GM04504 (cell line): ENCODE measurements at regions not wholly inside any gene's neighbourhood (a gene's known extent, or its start where the extent isn't known, plus 50 kb on each side); places are given as distances from the start of the nearest gene placed in this dataset.
"Not testable (repeated sequence)": the region's sequence is repeated elsewhere in the genome, so short reads cannot be mapped to it uniquely, and the experiment has no call there.

Source experiments
- DNase-seq: peaks from one replicate; pipeline ENCODE4 v3.0.0-alpha.2; 2012; ENCODE audit warnings: low read depth

- no peak for DNase-seq
Observed at GRCh38 chr13:62829486-62829885, 1413.8 kb upstream of the PCDH20 start.

DNA sequence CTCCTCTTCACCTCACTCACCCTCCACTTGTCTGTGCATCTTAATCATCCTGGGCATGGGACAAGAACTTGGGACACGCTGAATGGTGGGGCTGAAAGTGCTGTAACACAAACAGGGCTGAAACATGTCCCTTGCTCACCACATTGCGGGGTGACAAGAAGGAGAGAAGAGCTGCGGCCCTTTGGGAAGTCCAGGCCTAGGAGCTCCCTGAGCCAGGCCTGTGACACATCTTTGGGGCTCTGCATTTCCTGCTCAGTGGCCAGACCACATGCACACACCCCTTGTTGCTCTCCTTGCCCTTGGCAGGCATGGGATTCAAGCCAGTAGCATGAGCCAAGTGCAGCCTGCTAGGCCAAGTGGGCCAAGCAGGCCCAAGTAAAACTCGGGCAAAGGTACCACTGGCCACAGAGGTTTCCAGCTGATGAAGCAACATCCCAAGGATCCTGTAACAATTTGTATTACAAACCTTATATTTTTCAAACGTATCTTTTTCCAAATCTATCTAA is 1384.3 kb upstream of the PCDH20 start:
- DNase-seq, result no peak

- no peak for DNase-seq
Observed at GRCh38 chr13:62799038-62799535, 1383.4 kb upstream of the PCDH20 start.

GRCh38 chr13:62793850-62794249 is 1378.2 kb upstream of the PCDH20 start:
- no peak for DNase-seq

GRCh38 chr13:62781866-62782265 is 1366.2 kb upstream of the PCDH20 start:
- no peak for DNase-seq

- DNase-seq, result no peak
Observed at GRCh38 chr13:62779161-62779560, 1363.5 kb upstream of the PCDH20 start.

GRCh38 chr13:62767473-62767872 is 1351.8 kb upstream of the PCDH20 start:
- DNase-seq, result no peak

DNA sequence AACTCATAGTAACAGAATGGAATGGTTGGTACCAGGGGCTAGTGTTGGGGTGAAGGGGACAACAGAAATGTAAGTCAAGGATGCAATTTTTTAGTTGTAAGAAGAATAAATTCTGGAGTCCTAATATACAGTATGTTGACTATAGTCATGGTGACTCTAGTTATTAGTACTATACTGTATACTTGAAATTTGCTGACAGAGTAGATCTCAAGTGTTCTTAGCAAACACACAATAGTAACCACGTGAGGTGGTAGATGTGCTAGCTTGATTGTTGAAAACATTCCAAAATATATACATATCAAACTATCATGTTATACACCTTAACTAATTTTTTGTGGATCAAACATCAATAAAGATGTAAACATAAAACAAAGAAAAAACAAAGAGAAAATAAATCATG is 1345.1 kb upstream of the PCDH20 start:
- DNase-seq, result no peak

- DNase-seq, result no peak
Observed at GRCh38 chr13:62747629-62748028, 1332.0 kb upstream of the PCDH20 start.

DNA sequence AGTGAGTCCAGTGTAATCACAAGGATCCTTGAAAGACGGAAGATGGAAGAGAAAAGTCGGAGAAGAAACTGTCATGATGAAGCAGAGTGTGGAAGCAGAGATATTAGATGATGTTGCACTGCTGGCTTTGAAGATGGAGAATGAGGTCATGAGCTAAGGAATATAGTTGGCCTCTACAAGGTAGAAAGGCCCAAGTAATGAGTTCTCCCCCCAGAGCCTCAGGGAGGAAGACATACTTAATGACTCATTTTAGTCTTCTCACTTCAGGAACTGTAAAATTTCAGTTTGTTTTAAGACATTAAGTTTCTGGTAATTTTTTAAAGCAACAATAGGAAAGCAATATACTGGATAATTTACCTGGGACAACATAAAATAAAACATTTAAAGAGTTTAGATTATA is 1331.5 kb upstream of the PCDH20 start:
- DNase-seq, result no peak

DNA sequence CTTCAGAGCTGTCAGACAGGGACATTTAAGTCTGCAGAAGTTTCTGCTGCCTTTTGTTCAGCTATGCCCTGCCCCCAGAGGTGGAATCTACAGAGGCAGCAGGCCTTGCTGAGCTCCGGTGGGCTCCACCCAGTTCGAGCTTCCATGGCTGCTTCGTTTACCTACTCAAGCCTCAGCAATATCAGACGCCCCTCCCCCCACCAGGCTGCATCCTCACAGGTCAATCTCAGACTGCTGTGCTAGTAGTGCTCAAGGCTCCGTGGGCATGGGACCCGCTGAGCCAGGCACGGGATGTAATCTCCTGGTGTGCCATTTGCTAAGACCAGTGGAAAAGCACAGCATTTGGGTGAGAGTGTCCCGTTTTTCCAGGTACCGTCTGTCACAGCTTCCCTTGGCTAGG is 1314.1 kb upstream of the PCDH20 start:
- DNase-seq, result not testable (repeated sequence)

- DNase-seq, result no peak
Observed at GRCh38 chr13:62721893-62722292, 1306.2 kb upstream of the PCDH20 start.

DNA sequence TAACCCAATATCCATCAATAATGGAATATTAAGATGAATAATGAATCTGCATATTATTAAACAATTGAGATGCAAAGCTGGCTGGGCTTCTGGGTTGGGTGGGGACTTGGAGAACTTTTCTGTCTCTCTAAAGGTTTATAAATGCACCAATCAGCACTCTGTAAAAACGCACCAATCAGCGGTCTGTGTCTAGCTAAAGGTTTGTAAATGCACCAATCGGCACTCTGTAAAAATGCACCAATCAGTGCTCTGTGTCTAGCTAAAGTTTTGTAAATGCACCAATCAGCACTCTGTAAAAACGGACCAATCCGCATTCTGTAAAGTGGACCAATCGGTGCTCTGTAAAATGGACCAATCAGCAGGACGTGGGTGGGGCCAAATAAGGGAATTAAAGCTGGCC is 1296.3 kb upstream of the PCDH20 start:
- not testable (repeated sequence) for DNase-seq

DNA sequence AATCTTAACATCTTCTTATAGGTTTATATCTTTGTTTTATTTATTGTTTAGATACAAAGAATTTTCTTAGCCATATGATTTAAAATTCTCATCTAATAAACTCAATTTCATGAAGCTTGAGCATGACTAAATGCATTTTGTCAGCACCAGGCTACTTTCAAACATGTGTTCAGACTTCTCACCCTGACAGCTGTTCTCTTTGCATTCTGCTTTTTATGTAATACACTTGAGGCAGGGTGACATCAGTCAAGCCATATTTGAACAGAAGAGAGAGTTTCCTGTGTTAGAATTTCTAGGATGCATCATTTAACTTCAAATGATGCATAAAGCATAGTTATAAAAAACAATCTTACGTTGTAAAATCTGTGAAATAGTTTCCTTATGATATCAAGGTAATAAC is 1295.1 kb upstream of the PCDH20 start:
- DNase-seq, result no peak

GRCh38 chr13:62706048-62706447 is 1290.4 kb upstream of the PCDH20 start:
- DNase-seq, result no peak

GRCh38 chr13:62704875-62705274 is 1289.2 kb upstream of the PCDH20 start:
- no peak for DNase-seq

DNA sequence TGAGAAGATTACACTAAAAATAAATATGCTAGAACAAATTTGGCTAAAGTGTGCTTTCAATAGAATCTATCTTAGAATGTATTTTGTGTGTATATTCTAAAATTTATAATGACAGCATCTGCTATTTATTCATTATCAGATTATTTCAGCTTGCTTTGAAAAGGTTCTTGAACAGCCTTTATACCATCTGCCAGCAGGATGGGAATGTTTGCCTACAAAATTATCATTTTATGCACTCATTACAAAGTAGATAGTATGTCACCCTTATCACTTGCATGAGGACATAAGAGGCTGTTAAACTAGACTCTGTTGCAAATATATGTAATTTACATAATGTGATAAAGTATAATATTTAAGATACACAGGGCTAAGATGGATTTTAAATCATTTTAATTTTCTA is 1286.9 kb upstream of the PCDH20 start:
- no peak for DNase-seq

DNA sequence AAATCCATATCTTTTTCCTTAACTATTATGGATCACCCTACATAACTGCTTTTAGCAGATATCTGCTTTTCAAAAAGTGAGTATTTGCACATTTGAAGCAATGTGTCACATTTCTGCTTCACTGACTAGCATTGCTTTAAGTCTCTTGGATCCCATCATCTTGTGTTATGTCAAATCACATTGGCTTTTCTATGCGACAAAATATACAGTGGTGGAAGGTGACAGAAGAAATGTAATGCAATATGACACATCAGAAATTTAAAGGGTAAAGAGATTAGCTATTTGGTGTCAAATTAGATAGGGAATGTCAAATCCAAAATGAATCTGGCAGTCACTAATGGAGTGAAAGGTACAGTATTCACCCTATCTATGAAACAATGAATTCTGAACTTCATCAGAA is 1282.1 kb upstream of the PCDH20 start:
- DNase-seq, result no peak

- DNase-seq, result no peak
Observed at GRCh38 chr13:62696490-62696889, 1280.8 kb upstream of the PCDH20 start.

DNA sequence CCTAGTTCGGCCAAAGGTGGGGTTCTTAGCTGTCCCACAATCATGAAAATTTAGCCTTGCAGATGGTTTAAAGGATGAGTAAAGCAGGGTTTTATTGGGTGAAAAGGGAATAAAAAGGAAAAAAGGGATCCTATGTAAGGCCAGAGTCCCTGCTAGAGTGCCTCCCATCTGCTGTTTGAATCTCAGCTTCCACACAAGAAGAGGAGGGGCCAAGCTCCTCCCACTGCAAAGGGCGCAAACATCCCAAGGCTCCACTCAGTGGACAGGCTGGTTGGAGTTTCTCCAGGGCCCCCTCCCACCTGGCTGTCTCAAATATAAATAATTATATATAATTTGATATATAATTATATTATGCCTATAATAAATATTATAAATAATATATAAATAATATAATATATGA is 1272.1 kb upstream of the PCDH20 start:
- DNase-seq, result no peak

DNA sequence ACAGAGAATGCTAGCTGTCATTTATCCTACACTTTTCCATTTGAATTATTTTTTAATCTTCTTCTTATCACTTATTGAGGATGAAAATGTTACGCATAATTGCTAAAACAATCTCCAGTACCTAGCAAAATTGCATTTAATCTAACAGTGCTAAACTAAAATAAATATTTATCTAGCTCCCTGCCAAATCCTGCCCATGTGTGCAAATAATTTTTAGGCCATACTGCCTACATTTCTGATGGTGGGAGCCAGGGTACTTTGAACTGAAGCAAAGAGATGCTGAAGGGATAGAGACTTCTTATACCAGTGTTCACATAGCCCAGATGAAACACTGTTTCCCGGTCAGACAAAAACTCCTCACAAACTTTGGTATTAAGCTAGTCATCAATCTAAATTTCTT is 1268.7 kb upstream of the PCDH20 start:
- DNase-seq, result no peak

GRCh38 chr13:62682788-62683187 is 1267.1 kb upstream of the PCDH20 start:
- no peak for DNase-seq

DNA sequence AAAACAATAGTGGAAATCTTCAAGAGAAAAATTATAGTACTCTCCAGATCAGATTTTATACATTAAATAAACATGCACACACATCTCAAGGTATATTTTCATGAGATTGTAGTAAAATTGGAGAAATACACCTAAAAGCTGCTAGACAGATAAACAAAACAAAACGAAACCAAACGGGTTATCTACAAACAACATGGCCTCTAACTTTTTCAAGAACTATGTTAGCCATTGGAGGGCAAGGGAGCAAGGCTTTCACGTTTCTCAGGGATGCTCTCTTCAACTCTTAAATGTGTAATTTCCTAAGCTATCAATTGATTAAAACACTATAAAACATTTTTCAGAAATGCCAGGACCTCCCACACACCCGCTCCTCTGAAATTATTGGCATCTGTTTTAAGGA is 1262.4 kb upstream of the PCDH20 start:
- DNase-seq, result no peak

GRCh38 chr13:62663767-62664166 is 1248.1 kb upstream of the PCDH20 start:
- no peak for DNase-seq

DNA sequence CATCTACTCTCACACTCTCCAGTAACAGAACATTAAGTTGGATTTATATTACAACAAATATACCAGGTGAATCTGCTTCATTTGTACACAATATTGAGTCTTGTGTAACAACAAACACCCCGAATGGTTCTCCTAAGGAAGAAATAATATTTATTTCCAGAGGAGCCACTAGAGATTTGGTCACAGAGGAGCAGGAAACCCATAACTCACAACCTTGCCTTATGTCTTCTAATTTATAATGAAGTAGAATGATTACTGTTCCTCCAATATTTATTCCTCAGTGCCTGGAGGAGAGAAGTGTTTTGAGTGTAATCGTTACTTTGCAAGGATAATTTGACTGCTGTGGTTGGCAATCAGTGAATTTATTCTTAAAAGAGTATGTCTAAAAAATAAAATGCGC is 1243.7 kb upstream of the PCDH20 start:
- DNase-seq, result no peak
